ENCODE measurements at regions not wholly inside any gene's neighbourhood (a gene's known extent, or its start where the extent isn't known, plus 50 kb on each side); places are given as distances from the start of the nearest gene placed in this dataset.

DNA sequence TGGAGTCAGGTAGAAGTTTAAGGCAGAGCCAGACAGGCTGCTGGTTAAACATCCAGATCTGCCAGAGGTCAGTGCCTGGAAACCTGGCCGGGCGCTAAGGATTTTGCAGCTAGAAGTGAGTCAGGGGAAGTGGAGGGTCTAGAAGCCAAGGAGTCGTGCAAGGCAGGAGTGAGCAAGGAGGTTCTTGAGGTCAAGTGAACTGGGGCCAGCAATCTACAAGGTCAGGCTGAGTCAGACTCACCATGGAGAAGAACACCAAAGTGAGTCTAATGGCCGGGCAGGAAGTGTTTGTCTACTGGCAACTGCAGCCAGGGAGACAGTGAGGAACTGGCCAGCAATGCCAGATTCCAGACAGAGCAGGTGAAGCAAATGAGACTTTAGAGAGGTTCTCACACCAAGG, 628.2 kb downstream of the ETNK1 start:
- TF ChIP-seq, protein P1, sequence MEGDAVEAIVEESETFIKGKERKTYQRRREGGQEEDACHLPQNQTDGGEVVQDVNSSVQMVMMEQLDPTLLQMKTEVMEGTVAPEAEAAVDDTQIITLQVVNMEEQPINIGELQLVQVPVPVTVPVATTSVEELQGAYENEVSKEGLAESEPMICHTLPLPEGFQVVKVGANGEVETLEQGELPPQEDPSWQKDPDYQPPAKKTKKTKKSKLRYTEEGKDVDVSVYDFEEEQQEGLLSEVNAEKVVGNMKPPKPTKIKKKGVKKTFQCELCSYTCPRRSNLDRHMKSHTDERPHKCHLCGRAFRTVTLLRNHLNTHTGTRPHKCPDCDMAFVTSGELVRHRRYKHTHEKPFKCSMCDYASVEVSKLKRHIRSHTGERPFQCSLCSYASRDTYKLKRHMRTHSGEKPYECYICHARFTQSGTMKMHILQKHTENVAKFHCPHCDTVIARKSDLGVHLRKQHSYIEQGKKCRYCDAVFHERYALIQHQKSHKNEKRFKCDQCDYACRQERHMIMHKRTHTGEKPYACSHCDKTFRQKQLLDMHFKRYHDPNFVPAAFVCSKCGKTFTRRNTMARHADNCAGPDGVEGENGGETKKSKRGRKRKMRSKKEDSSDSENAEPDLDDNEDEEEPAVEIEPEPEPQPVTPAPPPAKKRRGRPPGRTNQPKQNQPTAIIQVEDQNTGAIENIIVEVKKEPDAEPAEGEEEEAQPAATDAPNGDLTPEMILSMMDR (IDR thresholded peaks at IDR 0.05; ENCODE audit: low read depth, low read length) = no peak
- no peak for TF ChIP-seq EZH2phosphoT487 (IDR thresholded peaks at IDR 0.05; ENCODE audit: low read depth)
